Liver (tissue), 8 donors: ENCODE measurements at regions not wholly inside any gene's neighbourhood (a gene's known extent, or its start where the extent isn't known, plus 50 kb on each side); places are given as distances from the start of the nearest gene placed in this dataset.

Experiments
- DNase-seq: peaks from one replicate; pipeline ENCODE4 v3.0.0-alpha.2; 2017; ENCODE audit warnings: low spot score
- H3K27ac ChIP-seq, 2 donors: one replicate each; pipeline ENCODE4 v1.7.0; 2013; ENCODE audit warnings: inconsistent platforms in 2 of 2, low read length in 2 of 2, control low read depth in 1 of 2, low read depth in 1 of 2, mild to moderate bottlenecking in 1 of 2
- H3K27me3 ChIP-seq, 4 donors: one replicate each; pipeline versions ENCODE4 v1.6.1 to v1.7.0; 2013; ENCODE audit warnings: low read length in 3 of 4, inconsistent platforms in 1 of 4, mild to moderate bottlenecking in 1 of 4, moderate library complexity in 1 of 4; ENCODE audit not compliant: control insufficient read depth in 4 of 4, insufficient read depth in 4 of 4
- H3K36me3 ChIP-seq, 4 donors: one replicate each; pipeline versions ENCODE4 v1.6.1 to v1.7.0; 2013; ENCODE audit warnings: low read length in 3 of 4, mild to moderate bottlenecking in 3 of 4, low read depth in 1 of 4, moderate library complexity in 1 of 4; ENCODE audit not compliant: control insufficient read depth in 4 of 4, insufficient read depth in 3 of 4
- H3K4me1 ChIP-seq, 4 donors: one replicate each; pipeline versions ENCODE4 v1.6.1 to v1.7.0; 2013; ENCODE audit warnings: low read length in 3 of 4, mild to moderate bottlenecking in 3 of 4, moderate library complexity in 1 of 4; ENCODE audit not compliant: control insufficient read depth in 4 of 4, insufficient read depth in 4 of 4
- H3K4me3 ChIP-seq, 3 donors: one replicate each; pipeline versions ENCODE4 v1.6.1 to v1.7.0; 2013; ENCODE audit warnings: low read length in 3 of 3, control low read depth in 1 of 3, low read depth in 1 of 3, mild to moderate bottlenecking in 1 of 3
- H3K9ac ChIP-seq, 2 donors: one replicate each; pipeline ENCODE4 v1.7.0; 2013; ENCODE audit warnings: low read length in 2 of 2, mild to moderate bottlenecking in 2 of 2, moderate library complexity in 2 of 2, control low read depth in 1 of 2, low read depth in 1 of 2
- H3K9me3 ChIP-seq, 4 donors: one replicate each; pipeline versions ENCODE4 v1.6.1 to v1.7.0; 2013; ENCODE audit warnings: low read length in 3 of 4; ENCODE audit not compliant: control insufficient read depth in 4 of 4
- ATF3 ChIP-seq: IDR thresholded peaks from 2 replicates; pipeline ENCODE4 v1.6.1; 2016; ENCODE audit warnings: antibody characterized with exemption
- CTCF ChIP-seq: fragments of 150-350 bp; IDR thresholded peaks from 2 replicates; pipeline ENCODE4 v1.5.1; 2017; ENCODE audit warnings: improper control_type of control experiment, low read depth, low read length; ENCODE audit not compliant: missing input control
- EGR1 ChIP-seq, 2 donors: IDR thresholded peaks; 2 replicates each; pipeline ENCODE4 v1.6.1; 2016 to 2018; ENCODE audit warnings: antibody characterized with exemption in 2 of 2, low read depth in 2 of 2
- FOXA1 ChIP-seq: IDR thresholded peaks from 2 replicates; pipeline ENCODE4 v1.6.1; 2016; ENCODE audit warnings: antibody characterized with exemption
- FOXA2 ChIP-seq: IDR thresholded peaks from 2 replicates; pipeline ENCODE4 v1.6.1; 2016; ENCODE audit warnings: antibody characterized with exemption
- HNF4A ChIP-seq, 2 donors: conservative IDR thresholded peaks; 2 replicates each; pipeline ENCODE4 v1.6.1; 2016; ENCODE audit warnings: antibody characterized with exemption in 2 of 2, mild to moderate bottlenecking in 2 of 2
- HNF4G ChIP-seq: IDR thresholded peaks from 2 replicates; pipeline ENCODE4 v1.6.1; 2016; ENCODE audit warnings: antibody characterized with exemption
- JUND ChIP-seq, 2 donors: IDR thresholded peaks; 2 replicates each; pipeline ENCODE4 v1.6.1; 2016; ENCODE audit warnings: antibody characterized with exemption in 2 of 2
- NR2F2 ChIP-seq: IDR thresholded peaks from 2 replicates; pipeline ENCODE4 v1.6.1; 2016; ENCODE audit warnings: antibody characterized with exemption
- RAD21 ChIP-seq, 2 donors: IDR thresholded peaks; 2 replicates each; pipeline ENCODE4 v1.6.1; 2016; ENCODE audit warnings: antibody characterized with exemption in 2 of 2, mild to moderate bottlenecking in 2 of 2
- RXRA ChIP-seq, 2 donors: IDR thresholded peaks; 2 replicates each; pipeline ENCODE4 v1.6.1; 2017 to 2018; ENCODE audit warnings: antibody characterized with exemption in 2 of 2, mild to moderate bottlenecking in 1 of 2
- SP1 ChIP-seq: IDR thresholded peaks from 2 replicates; pipeline ENCODE4 v1.6.1; 2018; ENCODE audit warnings: antibody characterized with exemption, mild to moderate bottlenecking
- TAF1 ChIP-seq: conservative IDR thresholded peaks from 2 replicates; pipeline ENCODE4 v1.6.1; 2016; ENCODE audit warnings: antibody characterized with exemption, mild to moderate bottlenecking
- YY1 ChIP-seq: IDR thresholded peaks from 2 replicates; pipeline ENCODE4 v1.6.1; 2016; ENCODE audit warnings: antibody characterized with exemption, mild to moderate bottlenecking
- ZBTB33 ChIP-seq: IDR thresholded peaks from 2 replicates; pipeline ENCODE4 v1.6.1; 2016; ENCODE audit warnings: antibody characterized with exemption
- WGBS: extraction: QIAGEN DNeasy Blood & Tissue Kit; methylation state at CpG from one replicate; pipeline ENCODE4 v1.1.7; 2013; 5-methylcytosine and 5-hydroxymethylcytosine counted together
- TF ChIP-seq, protein P1 (sequence below): IDR thresholded peaks from 2 replicates; pipeline ENCODE4 v1.6.1; 2016; ENCODE audit warnings: antibody characterized with exemption, mild to moderate bottlenecking
- TF ChIP-seq, protein P2 (sequence below): IDR thresholded peaks from 2 replicates; pipeline ENCODE4 v1.6.1; 2016; ENCODE audit warnings: antibody characterized with exemption
- donor health status: healthy.
- donor health status: healthy.
- donor health status: healthy.
- donor health status: healthy.
- donor health status: healthy.

- DNase-seq: no peak
- H3K4me3 ChIP-seq: no peak overlapping the region
- 76% methylated on average over 1 of the region's 1 CpG for WGBS
- H3K9ac ChIP-seq: no peak overlapping the region
- H3K27me3 ChIP-seq: no peaks in the 10 kb centered on the region
- TF ChIP-seq YY1 (no peak), CTCF (no peak), FOXA1 (no peak), ZBTB33 (no peak), TAF1 (no peak), SP1 (no peak), FOXA2 (no peak), RXRA (IDR thresholded peaks at IDR 0.05) (no peak), ATF3 (no peak), JUND (IDR thresholded peaks at IDR 0.05) (no peak), HNF4A (conservative IDR thresholded peaks at IDR 0.05) (no peak), NR2F2 (no peak), RAD21 (IDR thresholded peaks at IDR 0.05) (no peak), EGR1 (IDR thresholded peaks at IDR 0.05; ENCODE audit: low read depth in 2 of 2) (no peak), HNF4G (no peak)
- TF ChIP-seq, protein P1, sequence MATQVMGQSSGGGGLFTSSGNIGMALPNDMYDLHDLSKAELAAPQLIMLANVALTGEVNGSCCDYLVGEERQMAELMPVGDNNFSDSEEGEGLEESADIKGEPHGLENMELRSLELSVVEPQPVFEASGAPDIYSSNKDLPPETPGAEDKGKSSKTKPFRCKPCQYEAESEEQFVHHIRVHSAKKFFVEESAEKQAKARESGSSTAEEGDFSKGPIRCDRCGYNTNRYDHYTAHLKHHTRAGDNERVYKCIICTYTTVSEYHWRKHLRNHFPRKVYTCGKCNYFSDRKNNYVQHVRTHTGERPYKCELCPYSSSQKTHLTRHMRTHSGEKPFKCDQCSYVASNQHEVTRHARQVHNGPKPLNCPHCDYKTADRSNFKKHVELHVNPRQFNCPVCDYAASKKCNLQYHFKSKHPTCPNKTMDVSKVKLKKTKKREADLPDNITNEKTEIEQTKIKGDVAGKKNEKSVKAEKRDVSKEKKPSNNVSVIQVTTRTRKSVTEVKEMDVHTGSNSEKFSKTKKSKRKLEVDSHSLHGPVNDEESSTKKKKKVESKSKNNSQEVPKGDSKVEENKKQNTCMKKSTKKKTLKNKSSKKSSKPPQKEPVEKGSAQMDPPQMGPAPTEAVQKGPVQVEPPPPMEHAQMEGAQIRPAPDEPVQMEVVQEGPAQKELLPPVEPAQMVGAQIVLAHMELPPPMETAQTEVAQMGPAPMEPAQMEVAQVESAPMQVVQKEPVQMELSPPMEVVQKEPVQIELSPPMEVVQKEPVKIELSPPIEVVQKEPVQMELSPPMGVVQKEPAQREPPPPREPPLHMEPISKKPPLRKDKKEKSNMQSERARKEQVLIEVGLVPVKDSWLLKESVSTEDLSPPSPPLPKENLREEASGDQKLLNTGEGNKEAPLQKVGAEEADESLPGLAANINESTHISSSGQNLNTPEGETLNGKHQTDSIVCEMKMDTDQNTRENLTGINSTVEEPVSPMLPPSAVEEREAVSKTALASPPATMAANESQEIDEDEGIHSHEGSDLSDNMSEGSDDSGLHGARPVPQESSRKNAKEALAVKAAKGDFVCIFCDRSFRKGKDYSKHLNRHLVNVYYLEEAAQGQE: no peak
- H3K9me3 ChIP-seq: peaks cover 0 to 4% (median under 1%) of the 10 kb centered on the region in 4 donors
- H3K4me1 ChIP-seq: no peaks in the 10 kb centered on the region
- no peaks in the 10 kb centered on the region for H3K36me3 ChIP-seq
- no peak overlapping the region for H3K27ac ChIP-seq
These were observed 151.8 kb upstream of the FAT1 start for GRCh38 chr4:186875476-186875875.

DNA sequence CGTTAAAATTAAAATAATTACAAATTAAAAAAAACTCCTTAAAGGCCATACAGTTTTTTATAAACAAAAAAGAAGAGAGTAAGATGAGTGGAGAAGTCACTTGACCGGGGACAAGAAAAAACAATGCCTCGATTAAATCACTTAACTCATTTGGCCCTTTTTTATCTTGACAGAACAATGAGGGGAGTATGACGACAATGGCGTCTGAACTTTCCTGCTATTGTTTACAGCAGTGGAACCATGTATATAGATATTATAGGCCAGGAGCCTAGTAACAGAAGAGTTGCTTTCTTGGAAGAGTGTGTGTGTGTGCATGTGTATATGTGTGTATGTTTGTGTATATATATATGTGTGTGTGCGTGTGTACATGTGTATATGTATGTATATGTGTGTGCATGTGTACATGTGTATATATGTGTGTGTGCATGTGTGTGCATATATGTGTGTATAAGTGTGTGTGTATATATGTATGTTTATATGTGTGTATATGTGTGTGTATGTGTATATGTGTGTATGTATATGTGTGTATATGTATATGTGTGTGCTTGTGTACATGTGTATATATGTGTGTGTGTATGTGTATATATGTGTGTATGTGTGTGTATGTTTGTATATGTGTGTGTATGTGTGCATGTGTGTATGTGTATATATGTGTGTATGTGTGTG, 153.4 kb upstream of the FAT1 start:
- 80% methylated on average over 6 of the region's 6 CpGs for WGBS
- no peaks in the 10 kb centered on the region for H3K4me1 ChIP-seq
- no peaks in the 10 kb centered on the region for H3K27me3 ChIP-seq
- peaks cover 0 to 1% (median 0%) of the 10 kb centered on the region in 4 donors for H3K9me3 ChIP-seq
- H3K4me3 ChIP-seq: no peak overlapping the region
- no peak overlapping the region for H3K9ac ChIP-seq
- DNase-seq: no peak
- H3K36me3 ChIP-seq: no peaks in the 10 kb centered on the region
- H3K27ac ChIP-seq: no peak overlapping the region
- no peak for TF ChIP-seq TAF1
- TF ChIP-seq, protein P2, sequence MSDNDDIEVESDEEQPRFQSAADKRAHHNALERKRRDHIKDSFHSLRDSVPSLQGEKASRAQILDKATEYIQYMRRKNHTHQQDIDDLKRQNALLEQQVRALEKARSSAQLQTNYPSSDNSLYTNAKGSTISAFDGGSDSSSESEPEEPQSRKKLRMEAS: no peak
- TF ChIP-seq FOXA2: no peak
- no peak for TF ChIP-seq SP1
- no peak for TF ChIP-seq CTCF
- no peak for TF ChIP-seq ATF3
- TF ChIP-seq, protein P1: no peak
- TF ChIP-seq YY1: no peak
- TF ChIP-seq NR2F2: no peak
- no peak for TF ChIP-seq RAD21 (IDR thresholded peaks at IDR 0.05)
- no peak for TF ChIP-seq FOXA1
- TF ChIP-seq HNF4G: no peak
- no peak for TF ChIP-seq JUND (IDR thresholded peaks at IDR 0.05)
